K562 (cell line): ENCODE measurements at regions not wholly inside any gene's neighbourhood (a gene's known extent, or its start where the extent isn't known, plus 50 kb on each side); places are given as distances from the start of the nearest gene placed in this dataset.

ENCODE experiments used
- ETV1 ChIP-seq: fragments of 450-650 bp; conservative IDR thresholded peaks from 2 replicates; pipeline ENCODE4 v1.6.1; 2016; ENCODE audit warnings: missing genetic modification characterization, control low read depth, low read depth, missing compliant biosample characterization
- ZNF41 ChIP-seq: fragments of 250-450 bp; sonication (Bioruptor Pico); conservative IDR thresholded peaks from 2 replicates; pipeline ENCODE4 v1.4.0; 2020; ENCODE audit warnings: mild to moderate bottlenecking
- TF ChIP-seq, protein P1 (sequence below): fragments of 250-450 bp; sonication (Bioruptor Pico); IDR thresholded peaks from 2 replicates; pipeline ENCODE4 v1.4.0; 2020
- TF ChIP-seq, protein P2 (sequence below), 2 experiments: IDR thresholded peaks; 2 replicates each; pipeline ENCODE4 v1.6.1; 2011; ENCODE audit warnings: borderline replicate concordance in 1 of 2, control low read depth in 1 of 2, low read depth in 1 of 2, low read length in 1 of 2, mild to moderate bottlenecking in 1 of 2, mixed read lengths in 1 of 2, moderate library complexity in 1 of 2; ENCODE audit not compliant: insufficient read depth in 1 of 2, insufficient read length in 1 of 2, poor library complexity in 1 of 2, severe bottlenecking in 1 of 2; ENCODE audit errors: extremely low read depth in 1 of 2

DNA sequence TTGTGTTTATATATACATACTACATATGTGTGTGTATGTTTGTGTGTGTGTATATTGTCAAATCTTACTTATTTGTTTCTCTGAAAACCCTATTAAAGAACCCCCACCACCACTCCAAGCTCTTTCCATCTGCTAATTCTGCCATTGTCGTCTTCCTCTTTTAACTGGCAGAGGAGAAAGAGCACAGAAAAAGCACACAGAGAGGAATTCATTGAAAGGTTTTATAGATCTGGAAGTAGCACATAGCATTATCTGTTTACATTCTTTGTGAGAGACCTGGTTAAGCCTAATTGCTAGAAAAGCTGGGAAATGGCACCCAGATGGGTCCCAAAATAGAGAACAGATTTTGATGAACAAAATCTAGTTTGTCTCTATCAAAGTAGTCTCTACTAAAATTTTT, 800.0 kb upstream of the PIK3C3 start (continued):
- TF ChIP-seq, protein P1, sequence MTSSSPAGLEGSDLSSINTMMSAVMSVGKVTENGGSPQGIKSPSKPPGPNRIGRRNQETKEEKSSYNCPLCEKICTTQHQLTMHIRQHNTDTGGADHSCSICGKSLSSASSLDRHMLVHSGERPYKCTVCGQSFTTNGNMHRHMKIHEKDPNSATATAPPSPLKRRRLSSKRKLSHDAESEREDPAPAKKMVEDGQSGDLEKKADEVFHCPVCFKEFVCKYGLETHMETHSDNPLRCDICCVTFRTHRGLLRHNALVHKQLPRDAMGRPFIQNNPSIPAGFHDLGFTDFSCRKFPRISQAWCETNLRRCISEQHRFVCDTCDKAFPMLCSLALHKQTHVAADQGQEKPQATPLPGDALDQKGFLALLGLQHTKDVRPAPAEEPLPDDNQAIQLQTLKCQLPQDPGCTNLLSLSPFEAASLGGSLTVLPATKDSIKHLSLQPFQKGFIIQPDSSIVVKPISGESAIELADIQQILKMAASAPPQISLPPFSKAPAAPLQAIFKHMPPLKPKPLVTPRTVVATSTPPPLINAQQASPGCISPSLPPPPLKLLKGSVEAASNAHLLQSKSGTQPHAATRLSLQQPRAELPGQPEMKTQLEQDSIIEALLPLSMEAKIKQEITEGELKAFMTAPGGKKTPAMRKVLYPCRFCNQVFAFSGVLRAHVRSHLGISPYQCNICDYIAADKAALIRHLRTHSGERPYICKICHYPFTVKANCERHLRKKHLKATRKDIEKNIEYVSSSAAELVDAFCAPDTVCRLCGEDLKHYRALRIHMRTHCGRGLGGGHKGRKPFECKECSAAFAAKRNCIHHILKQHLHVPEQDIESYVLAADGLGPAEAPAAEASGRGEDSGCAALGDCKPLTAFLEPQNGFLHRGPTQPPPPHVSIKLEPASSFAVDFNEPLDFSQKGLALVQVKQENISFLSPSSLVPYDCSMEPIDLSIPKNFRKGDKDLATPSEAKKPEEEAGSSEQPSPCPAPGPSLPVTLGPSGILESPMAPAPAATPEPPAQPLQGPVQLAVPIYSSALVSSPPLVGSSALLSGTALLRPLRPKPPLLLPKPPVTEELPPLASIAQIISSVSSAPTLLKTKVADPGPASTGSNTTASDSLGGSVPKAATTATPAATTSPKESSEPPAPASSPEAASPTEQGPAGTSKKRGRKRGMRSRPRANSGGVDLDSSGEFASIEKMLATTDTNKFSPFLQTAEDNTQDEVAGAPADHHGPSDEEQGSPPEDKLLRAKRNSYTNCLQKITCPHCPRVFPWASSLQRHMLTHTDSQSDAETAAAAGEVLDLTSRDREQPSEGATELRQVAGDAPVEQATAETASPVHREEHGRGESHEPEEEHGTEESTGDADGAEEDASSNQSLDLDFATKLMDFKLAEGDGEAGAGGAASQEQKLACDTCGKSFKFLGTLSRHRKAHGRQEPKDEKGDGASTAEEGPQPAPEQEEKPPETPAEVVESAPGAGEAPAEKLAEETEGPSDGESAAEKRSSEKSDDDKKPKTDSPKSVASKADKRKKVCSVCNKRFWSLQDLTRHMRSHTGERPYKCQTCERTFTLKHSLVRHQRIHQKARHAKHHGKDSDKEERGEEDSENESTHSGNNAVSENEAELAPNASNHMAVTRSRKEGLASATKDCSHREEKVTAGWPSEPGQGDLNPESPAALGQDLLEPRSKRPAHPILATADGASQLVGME (CRISPR knock-in tag), result no peak
- TF ChIP-seq ETV1 (tag), result no peak
- TF ChIP-seq ZNF41 (CRISPR knock-in tag), result no peak
- TF ChIP-seq, protein P2, sequence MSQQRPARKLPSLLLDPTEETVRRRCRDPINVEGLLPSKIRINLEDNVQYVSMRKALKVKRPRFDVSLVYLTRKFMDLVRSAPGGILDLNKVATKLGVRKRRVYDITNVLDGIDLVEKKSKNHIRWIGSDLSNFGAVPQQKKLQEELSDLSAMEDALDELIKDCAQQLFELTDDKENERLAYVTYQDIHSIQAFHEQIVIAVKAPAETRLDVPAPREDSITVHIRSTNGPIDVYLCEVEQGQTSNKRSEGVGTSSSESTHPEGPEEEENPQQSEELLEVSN (IDR thresholded peaks at IDR 0.05; ENCODE audit: borderline replicate concordance in 1 of 2, extremely low read depth in 1 of 2, insufficient read depth in 1 of 2, insufficient read length in 1 of 2, low read depth in 1 of 2, low read length in 1 of 2, poor library complexity in 1 of 2, severe bottlenecking in 1 of 2), result no peak
